GM06990 (cell line): ENCODE measurements at regions not wholly inside any gene's neighbourhood (a gene's known extent, or its start where the extent isn't known, plus 50 kb on each side); places are given as distances from the start of the nearest gene placed in this dataset.
A peak's percentile ranks its signal among the peaks of the same experiment; 100 is the strongest.
"Not testable (repeated sequence)": the region's sequence is repeated elsewhere in the genome, so short reads cannot be mapped to it uniquely, and the experiment has no call there.

ENCODE experiments used
- DNase-seq: peaks from one replicate; pipeline ENCODE4 v3.0.0-alpha.2; 2011; ENCODE audit not compliant: insufficient read length; ENCODE audit errors: extremely low read depth
- H3K27me3 ChIP-seq: replicated peaks from 2 replicates; pipeline ENCODE4 v1.6.0; 2011; ENCODE audit warnings: low read length; ENCODE audit not compliant: control insufficient read depth, insufficient read depth
- H3K36me3 ChIP-seq: 2 replicates; pipeline ENCODE4 v1.5.1; 2011; ENCODE audit warnings: low read length; ENCODE audit not compliant: control insufficient read depth, insufficient read depth
- H3K4me3 ChIP-seq: replicated peaks from 2 replicates; pipeline ENCODE4 v1.5.1; 2011; ENCODE audit warnings: low read depth, mild to moderate bottlenecking, control low read depth, low read length
- CTCF ChIP-seq: IDR thresholded peaks from 2 replicates; pipeline ENCODE4 v1.5.1; 2011; ENCODE audit warnings: low read length, control low read depth, mild to moderate bottlenecking, inconsistent platforms; ENCODE audit not compliant: insufficient read depth, poor library complexity, severe bottlenecking

GRCh38 chr11:97570636-97571035 is 1180.8 kb downstream of the JRKL start:
- Histone ChIP-seq H3K4me3 (no peak overlapping the region), H3K36me3 (no peaks in the 10 kb centered on the region), H3K27me3 (no peaks in the 10 kb centered on the region)
- no peak for TF ChIP-seq CTCF
- no peak for DNase-seq

GRCh38 chr11:97573771-97574170 is 1184.0 kb downstream of the JRKL start:
- not testable (repeated sequence) for H3K4me3 ChIP-seq, H3K27me3 ChIP-seq, H3K36me3 ChIP-seq, DNase-seq

- no peak overlapping the region for H3K4me3 ChIP-seq
- DNase-seq = no peak
These were observed 1185.3 kb downstream of the JRKL start for GRCh38 chr11:97574976-97575665.

GRCh38 chr11:97607291-97608000 is 1217.6 kb downstream of the JRKL start:
- no peak for DNase-seq
- no peak for TF ChIP-seq CTCF
- H3K4me3 ChIP-seq = no peak overlapping the region
- no peaks in the 10 kb centered on the region for H3K27me3 ChIP-seq
- no peaks in the 10 kb centered on the region for H3K36me3 ChIP-seq

More at GRCh38 chr11:97574976-97575665, 1185.3 kb downstream of the JRKL start:
- H3K27me3 ChIP-seq = no peaks in the 10 kb centered on the region
- H3K36me3 ChIP-seq = no peaks in the 10 kb centered on the region
- no peak for TF ChIP-seq CTCF

GRCh38 chr11:97610000-97610399 is 1220.2 kb downstream of the JRKL start:
- DNase-seq = no peak

More at GRCh38 chr11:97610000-97610399, 1220.2 kb downstream of the JRKL start:
- Histone ChIP-seq H3K36me3 (no peaks in the 10 kb centered on the region), H3K27me3 (no peaks in the 10 kb centered on the region), H3K4me3 (no peak overlapping the region)
- peak; percentile 29 for TF ChIP-seq CTCF
